Thyroid gland (tissue), 4 donors: ENCODE measurements at regions not wholly inside any gene's neighbourhood (a gene's known extent, or its start where the extent isn't known, plus 50 kb on each side); places are given as distances from the start of the nearest gene placed in this dataset.

ENCODE experiments used
- POLR2A ChIP-seq, 2 donors: fragments of 450-650 bp; IDR thresholded peaks; one replicate each; pipeline ENCODE4 v1.6.1; 2017; ENCODE audit warnings: antibody characterized with exemption in 2 of 2, mild to moderate bottlenecking in 2 of 2, moderate library complexity in 1 of 2
- TF ChIP-seq, protein P1 (sequence below), 6 experiments: fragments of 200-600 bp in 3 of 6; fragments of 450-650 bp in 3 of 6; sonication (generic) in 3 of 6; IDR thresholded peaks; one replicate each; pipeline ENCODE4 v1.5.1; 2016 to 2019; ENCODE audit warnings: antibody characterized with exemption in 6 of 6, mild to moderate bottlenecking in 2 of 6, inconsistent platforms in 1 of 6, moderate library complexity in 1 of 6

DNA sequence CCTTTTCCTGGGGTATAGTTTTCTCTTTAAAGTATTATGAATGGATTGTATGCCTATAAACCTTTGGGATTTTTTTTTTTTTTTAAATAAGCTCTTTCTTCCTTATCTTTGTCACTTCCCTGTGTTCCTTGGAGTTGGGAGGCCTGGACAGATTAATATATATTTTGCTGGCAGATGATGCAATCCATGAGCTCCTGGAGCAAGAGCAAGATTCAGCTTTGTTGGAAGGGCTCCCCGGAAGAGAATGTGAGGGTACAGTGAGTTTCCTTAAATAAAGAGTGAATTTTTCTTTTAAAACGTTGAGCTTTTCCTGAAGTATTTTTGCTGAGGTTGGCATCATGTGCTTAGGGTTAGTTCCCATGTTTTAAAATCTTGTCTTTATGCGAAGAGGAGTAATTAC lies 98.7 kb upstream of the SLC28A3 start:
- TF ChIP-seq, protein P1, sequence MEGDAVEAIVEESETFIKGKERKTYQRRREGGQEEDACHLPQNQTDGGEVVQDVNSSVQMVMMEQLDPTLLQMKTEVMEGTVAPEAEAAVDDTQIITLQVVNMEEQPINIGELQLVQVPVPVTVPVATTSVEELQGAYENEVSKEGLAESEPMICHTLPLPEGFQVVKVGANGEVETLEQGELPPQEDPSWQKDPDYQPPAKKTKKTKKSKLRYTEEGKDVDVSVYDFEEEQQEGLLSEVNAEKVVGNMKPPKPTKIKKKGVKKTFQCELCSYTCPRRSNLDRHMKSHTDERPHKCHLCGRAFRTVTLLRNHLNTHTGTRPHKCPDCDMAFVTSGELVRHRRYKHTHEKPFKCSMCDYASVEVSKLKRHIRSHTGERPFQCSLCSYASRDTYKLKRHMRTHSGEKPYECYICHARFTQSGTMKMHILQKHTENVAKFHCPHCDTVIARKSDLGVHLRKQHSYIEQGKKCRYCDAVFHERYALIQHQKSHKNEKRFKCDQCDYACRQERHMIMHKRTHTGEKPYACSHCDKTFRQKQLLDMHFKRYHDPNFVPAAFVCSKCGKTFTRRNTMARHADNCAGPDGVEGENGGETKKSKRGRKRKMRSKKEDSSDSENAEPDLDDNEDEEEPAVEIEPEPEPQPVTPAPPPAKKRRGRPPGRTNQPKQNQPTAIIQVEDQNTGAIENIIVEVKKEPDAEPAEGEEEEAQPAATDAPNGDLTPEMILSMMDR (IDR thresholded peaks at IDR 0.05), result no peak
- TF ChIP-seq POLR2A (IDR thresholded peaks at IDR 0.05), result no peak
